Heart left ventricle (tissue), 13 donors: ENCODE measurements at regions not wholly inside any gene's neighbourhood (a gene's known extent, or its start where the extent isn't known, plus 50 kb on each side); places are given as distances from the start of the nearest gene placed in this dataset.

ENCODE experiments used
- CTCF ChIP-seq, 12 donors: fragments of 200-600 bp; sonication (generic) in 4 of 12; IDR thresholded peaks; one replicate each; pipeline versions ENCODE4 v1.5.0 to v1.8.0; 2018 to 2022; ENCODE audit warnings: antibody characterized with exemption in 12 of 12, mild to moderate bottlenecking in 5 of 12
- POLR2A ChIP-seq, 2 donors: fragments of 450-650 bp; IDR thresholded peaks; one replicate each; pipeline ENCODE4 v1.6.1; 2017; ENCODE audit warnings: antibody characterized with exemption in 2 of 2, mild to moderate bottlenecking in 2 of 2, moderate library complexity in 2 of 2
- donor health status: ischemic (EF 13 %, LVEDD 7.1; RV severe dilation, severe dysfunction).
- donor health status: DM: no; HTN: yes; CAD: no.
- donor health status: DM: no; HTN: no; CAD: no.
- donor health status: ischemic (EF 25% LVEDD 6.9; RV normal size, moderate dysfunction).
- donor health status: ischemic (EF 25% LVEDD 5.7; RV mildly dilated, moderate dysfunction).
- donor health status: ischemic (EF 35%, LVEDD 5.7; RV mildly dilated, moderate dysfunction).
- donor health status: nonischemic (EF 11% LVEDD 7.7; RV severe dilation, severe dysfunction).
- donor health status: DM: yes; HTN: yes; CAD: no.
- donor health status: PGD.
- donor health status: ischemic (EF 29% LVEDD 5.4; RV normal size, mild dysfunction).
- donor health status: nonischemic (EF 23%, LVEDD 6.1; RV moderate dilation, normal function).

GRCh38 chr3:64977308-64978100 lies 289.7 kb upstream of the ADAMTS9 start:
- TF ChIP-seq CTCF (IDR thresholded peaks at IDR 0.05) (no peak), POLR2A (IDR thresholded peaks at IDR 0.05) (no peak)
